Body of pancreas (tissue), 4 donors: ENCODE measurements at regions not wholly inside any gene's neighbourhood (a gene's known extent, or its start where the extent isn't known, plus 50 kb on each side); places are given as distances from the start of the nearest gene placed in this dataset.

Experiments
- ATAC-seq: fragments of 150-250 bp; one replicate; pipeline ENCODE4 v1.9.1; 2016
- DNase-seq, 4 donors: peaks; one replicate each; pipeline ENCODE4 v3.0.0-alpha.2; 2019
- H3K27ac ChIP-seq, 4 donors: fragments of 200-600 bp; sonication (generic); 1 replicate in 3 of 4; 2 replicates in 1 of 4; pipeline versions ENCODE4 v1.5.1 to v1.6.1; 2016 to 2019; ENCODE audit warnings: mild to moderate bottlenecking in 1 of 4, mixed read lengths in 1 of 4, moderate library complexity in 1 of 4
- H3K27me3 ChIP-seq, 2 donors: fragments of 200-600 bp; sonication (generic); one replicate each; pipeline ENCODE4 v1.6.0; 2016; ENCODE audit warnings: mild to moderate bottlenecking in 1 of 2
- H3K36me3 ChIP-seq, 2 donors: fragments of 200-600 bp; sonication (generic); replicated peaks in 1 of 2; 2 replicates each; pipeline ENCODE4 v1.5.1; 2016; ENCODE audit warnings: low read depth in 2 of 2; ENCODE audit not compliant: insufficient read depth in 1 of 2
- H3K4me1 ChIP-seq: fragments of 200-600 bp; sonication (generic); one replicate; pipeline ENCODE4 v1.6.0; 2016
- H3K4me3 ChIP-seq, 2 donors: fragments of 200-600 bp; sonication (generic); 1 replicate in 1 of 2; 2 replicates in 1 of 2; pipeline ENCODE4 v1.5.1; 2016 to 2019
- H3K9me3 ChIP-seq, 3 donors: fragments of 200-600 bp; sonication (generic); 1 replicate in 2 of 3; 2 replicates in 1 of 3; pipeline ENCODE4 v1.5.1; 2016
- POLR2A ChIP-seq, 3 donors: fragments of 450-650 bp; IDR thresholded peaks; one replicate each; pipeline ENCODE4 v1.6.1; 2016; ENCODE audit warnings: antibody characterized with exemption in 3 of 3, mild to moderate bottlenecking in 2 of 3
- WGBS, 2 donors: methylation state at CpG; one replicate each; pipeline ENCODE4 v1.1.5; 2017; 5-methylcytosine and 5-hydroxymethylcytosine counted together
- intact Hi-C: fragments of 100-400 bp; cut with DNase I; formaldehyde crosslinking; loops from one replicate; pipeline ENCODE4 v1.15.1; 2023
- TF ChIP-seq, protein P1 (sequence below), 7 experiments: fragments of 450-650 bp in 4 of 7; fragments of 200-600 bp in 3 of 7; sonication (generic) in 3 of 7; IDR thresholded peaks; one replicate each; pipeline ENCODE4 v1.5.1; 2016 to 2019; ENCODE audit warnings: antibody characterized with exemption in 7 of 7

- Histone ChIP-seq H3K27ac (no peak overlapping the region), H3K4me3 (no peak overlapping the region), H3K9me3 (no peaks in the 10 kb centered on the region), H3K36me3 (no peaks in the 10 kb centered on the region), H3K4me1 (no peaks in the 10 kb centered on the region), H3K27me3 (no peaks in the 10 kb centered on the region)
- ATAC-seq: no peak
- no peak for DNase-seq
- TF ChIP-seq POLR2A (IDR thresholded peaks at IDR 0.05): no peak
- TF ChIP-seq, protein P1, sequence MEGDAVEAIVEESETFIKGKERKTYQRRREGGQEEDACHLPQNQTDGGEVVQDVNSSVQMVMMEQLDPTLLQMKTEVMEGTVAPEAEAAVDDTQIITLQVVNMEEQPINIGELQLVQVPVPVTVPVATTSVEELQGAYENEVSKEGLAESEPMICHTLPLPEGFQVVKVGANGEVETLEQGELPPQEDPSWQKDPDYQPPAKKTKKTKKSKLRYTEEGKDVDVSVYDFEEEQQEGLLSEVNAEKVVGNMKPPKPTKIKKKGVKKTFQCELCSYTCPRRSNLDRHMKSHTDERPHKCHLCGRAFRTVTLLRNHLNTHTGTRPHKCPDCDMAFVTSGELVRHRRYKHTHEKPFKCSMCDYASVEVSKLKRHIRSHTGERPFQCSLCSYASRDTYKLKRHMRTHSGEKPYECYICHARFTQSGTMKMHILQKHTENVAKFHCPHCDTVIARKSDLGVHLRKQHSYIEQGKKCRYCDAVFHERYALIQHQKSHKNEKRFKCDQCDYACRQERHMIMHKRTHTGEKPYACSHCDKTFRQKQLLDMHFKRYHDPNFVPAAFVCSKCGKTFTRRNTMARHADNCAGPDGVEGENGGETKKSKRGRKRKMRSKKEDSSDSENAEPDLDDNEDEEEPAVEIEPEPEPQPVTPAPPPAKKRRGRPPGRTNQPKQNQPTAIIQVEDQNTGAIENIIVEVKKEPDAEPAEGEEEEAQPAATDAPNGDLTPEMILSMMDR (IDR thresholded peaks at IDR 0.05): no peak
- 26 to 38% methylated on average over 15 of the region's 15 CpGs for WGBS, 2 donors
- intact Hi-C loops: no loop called here
These were observed 291.1 kb upstream of the IRX3 start for GRCh38 chr16:54577651-54578128.

GRCh38 chr16:54576785-54577184 lies 290.2 kb upstream of the IRX3 start:
- no peaks in the 10 kb centered on the region for H3K36me3 ChIP-seq
- H3K4me3 ChIP-seq: no peak overlapping the region
- WGBS, 2 donors: 49 to 51% methylated on average over 4 of the region's 4 CpGs
- no peak overlapping the region for H3K27ac ChIP-seq
- no peaks in the 10 kb centered on the region for H3K9me3 ChIP-seq
- DNase-seq (no peak), ATAC-seq (no peak)
- no peaks in the 10 kb centered on the region for H3K4me1 ChIP-seq
- intact Hi-C loops: no loop called here
- no peak for TF ChIP-seq POLR2A (IDR thresholded peaks at IDR 0.05)
- no peaks in the 10 kb centered on the region for H3K27me3 ChIP-seq

DNA sequence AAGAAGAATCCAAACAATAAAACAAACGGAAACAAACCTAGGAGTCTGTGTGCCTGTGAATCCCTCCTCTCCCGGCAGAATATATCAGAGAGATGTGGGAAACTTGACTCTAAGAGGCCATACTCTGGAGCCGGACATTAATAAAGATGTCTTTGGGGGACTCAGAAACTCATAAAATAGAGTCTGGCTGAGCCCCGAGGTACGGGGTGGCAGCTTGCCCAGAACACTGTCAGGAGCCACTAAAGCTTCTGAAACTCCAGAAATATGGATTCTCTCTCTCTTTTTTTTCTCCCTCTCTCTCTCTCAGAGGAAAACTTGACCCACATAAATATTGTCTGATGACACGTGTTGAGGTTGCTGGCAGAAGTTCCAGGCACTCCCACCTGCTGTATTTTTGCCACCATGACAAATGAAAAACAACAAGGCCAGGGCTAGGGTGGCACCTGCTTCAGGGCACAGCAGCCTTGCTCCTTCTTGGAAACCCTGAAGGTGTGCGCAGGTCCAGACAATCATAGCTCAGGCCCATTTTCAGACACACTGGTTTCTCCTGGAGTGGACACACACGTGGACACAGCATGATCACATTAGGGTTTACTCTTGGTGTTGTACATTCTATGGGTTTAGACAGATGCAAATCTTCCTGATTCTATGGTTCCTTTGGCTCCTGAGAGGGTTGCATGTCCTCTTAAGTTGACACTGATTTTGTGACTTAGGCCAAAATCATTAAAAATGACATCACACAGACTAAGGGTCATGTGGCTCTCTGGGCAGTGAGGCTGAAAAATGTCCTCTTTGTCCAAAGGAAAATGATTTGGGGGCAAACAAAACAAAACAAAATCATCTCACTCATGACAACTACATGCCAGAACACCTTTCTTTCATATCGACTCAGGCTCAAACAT lies 282.6 kb upstream of the IRX3 start:
- H3K9me3 ChIP-seq: no peaks in the 10 kb centered on the region
- no peaks in the 10 kb centered on the region for H3K4me1 ChIP-seq
- 53 to 63% methylated on average over 8 to 9 of the region's 9 CpGs for WGBS, 2 donors
- no peak overlapping the region for H3K27ac ChIP-seq
- TF ChIP-seq POLR2A (IDR thresholded peaks at IDR 0.05): no peak
- TF ChIP-seq, protein P1 (IDR thresholded peaks at IDR 0.05): no peak
- no peak for ATAC-seq
- no peak overlapping the region for H3K4me3 ChIP-seq
- intact Hi-C loops: no loop called here
- H3K27me3 ChIP-seq: no peaks in the 10 kb centered on the region
- H3K36me3 ChIP-seq: no peaks in the 10 kb centered on the region
- no peak for DNase-seq

DNA sequence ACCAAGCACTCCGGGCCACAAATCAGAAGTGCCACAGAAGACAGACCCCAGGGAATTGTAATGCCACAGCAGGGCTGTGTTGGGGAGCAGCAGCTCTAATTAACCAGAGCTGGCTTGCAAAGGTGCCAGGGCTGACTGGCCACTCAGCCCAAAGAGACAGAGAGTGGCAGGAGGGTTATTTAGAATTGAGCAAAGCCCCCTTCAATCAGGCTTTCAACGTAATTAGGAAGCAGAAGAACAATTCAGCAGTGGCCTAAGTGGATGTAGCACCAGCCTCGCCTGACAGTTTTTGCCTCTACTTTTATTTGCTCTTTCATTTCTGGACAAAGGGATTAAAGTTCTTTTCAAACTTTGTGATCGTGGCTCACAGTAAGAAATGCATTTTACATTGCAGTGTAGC lies 278.3 kb upstream of the IRX3 start:
- Histone ChIP-seq H3K27ac (no peak overlapping the region), H3K9me3 (no peaks in the 10 kb centered on the region), H3K27me3 (no peaks in the 10 kb centered on the region), H3K36me3 (no peaks in the 10 kb centered on the region), H3K4me1 (no peaks in the 10 kb centered on the region), H3K4me3 (no peak overlapping the region)
- intact Hi-C loops: no loop called here
- no peak for ATAC-seq
- 67 to 68% methylated on average over 4 of the region's 4 CpGs for WGBS, 2 donors
- DNase-seq: no peak
- TF ChIP-seq, protein P1 (IDR thresholded peaks at IDR 0.05): no peak
- TF ChIP-seq POLR2A (IDR thresholded peaks at IDR 0.05): no peak

- TF ChIP-seq, protein P1 (IDR thresholded peaks at IDR 0.05): no peak
- no peak for TF ChIP-seq POLR2A (IDR thresholded peaks at IDR 0.05)
- no peak for ATAC-seq
- Histone ChIP-seq H3K27me3 (no peaks in the 10 kb centered on the region), H3K36me3 (no peaks in the 10 kb centered on the region), H3K4me1 (no peaks in the 10 kb centered on the region), H3K9me3 (no peaks in the 10 kb centered on the region), H3K27ac (no peak overlapping the region), H3K4me3 (no peak overlapping the region)
- no peak for DNase-seq
- intact Hi-C loops: no loop called here
- WGBS, 2 donors: 25 to 49% methylated on average over 3 of the region's 3 CpGs
These were observed 268.0 kb upstream of the IRX3 start for GRCh38 chr16:54554581-54554980.
